Right ventricle myocardium superior (tissue), 1 donor: ENCODE measurements at regions not wholly inside any gene's neighbourhood (a gene's known extent, or its start where the extent isn't known, plus 50 kb on each side); places are given as distances from the start of the nearest gene placed in this dataset.

Experiments used
- ATAC-seq: fragments of 200-7000 bp; cut with Tn5 transposase; one replicate; pipeline ENCODE4 v1.9.1; 2020; ENCODE audit warnings: mild to moderate bottlenecking; ENCODE audit not compliant: poor library complexity
- DNase-seq: peaks from one replicate; pipeline ENCODE4 v3.0.0-alpha.2; 2020
- intact Hi-C: fragments of 100-400 bp; cut with DNase I; formaldehyde crosslinking; loops from one replicate; pipeline ENCODE4 v1.11.2; 2022
- donor health status: DM: no; HTN: yes; CAD: no; lungs with severe emphysema.

DNA sequence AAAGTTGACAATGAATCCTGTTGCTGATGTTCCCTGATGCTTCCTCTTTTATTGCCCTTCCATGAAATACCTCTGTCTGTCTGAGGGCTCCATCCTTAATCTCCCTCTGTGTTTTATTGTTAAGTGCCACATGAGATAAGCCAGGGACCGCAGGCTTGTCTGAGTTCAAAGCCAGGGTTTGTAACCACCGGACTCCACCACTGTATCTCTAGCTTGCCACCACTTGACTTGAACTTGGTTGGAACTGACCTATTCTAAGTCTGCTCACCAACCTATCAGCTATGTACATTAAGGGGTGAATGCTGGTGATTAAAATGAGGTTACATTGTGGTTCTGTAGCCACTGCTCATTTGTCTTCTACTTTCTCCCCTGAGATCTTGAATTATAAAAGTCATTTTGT lies 328.5 kb upstream of the ZEB2 start:
- ATAC-seq, result no peak
- intact Hi-C loops, result no loop called here
- DNase-seq, result no peak

DNA sequence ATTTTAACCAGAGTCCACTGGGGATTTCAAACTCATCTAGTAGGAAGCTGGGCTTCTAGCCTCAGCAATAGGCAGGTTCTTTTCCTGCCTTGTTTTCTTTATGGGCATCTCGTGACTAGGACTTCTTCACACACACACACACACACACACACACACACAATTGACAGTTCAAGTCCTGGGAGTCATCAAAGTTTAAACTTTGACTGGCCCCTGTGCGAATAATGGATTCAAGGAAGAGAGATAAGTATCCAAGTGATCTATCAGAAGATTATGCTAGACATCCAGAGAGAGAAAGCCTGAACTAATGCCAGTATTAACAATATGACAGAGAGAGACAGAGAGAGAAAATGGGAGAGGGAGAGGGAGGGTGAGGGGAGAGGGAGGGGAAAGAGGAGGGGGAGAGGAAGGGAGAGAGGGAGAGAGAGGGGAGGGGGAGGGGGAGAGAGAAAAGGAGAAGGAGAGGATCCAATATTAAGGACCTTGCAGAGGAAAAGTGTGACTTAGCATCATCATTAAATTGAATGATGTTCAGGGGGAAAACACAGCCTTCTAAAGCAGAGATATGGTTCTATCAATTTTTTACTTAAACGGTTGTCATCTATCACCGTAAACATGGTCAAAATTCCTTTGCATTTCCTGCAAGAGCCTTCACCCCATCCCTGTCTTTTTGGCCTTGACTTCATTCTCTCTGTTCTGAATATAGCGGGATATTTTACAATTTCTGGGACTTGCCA lies 327.6 kb upstream of the ZEB2 start:
- ATAC-seq, result no peak
- intact Hi-C loops, result no loop called here

DNA sequence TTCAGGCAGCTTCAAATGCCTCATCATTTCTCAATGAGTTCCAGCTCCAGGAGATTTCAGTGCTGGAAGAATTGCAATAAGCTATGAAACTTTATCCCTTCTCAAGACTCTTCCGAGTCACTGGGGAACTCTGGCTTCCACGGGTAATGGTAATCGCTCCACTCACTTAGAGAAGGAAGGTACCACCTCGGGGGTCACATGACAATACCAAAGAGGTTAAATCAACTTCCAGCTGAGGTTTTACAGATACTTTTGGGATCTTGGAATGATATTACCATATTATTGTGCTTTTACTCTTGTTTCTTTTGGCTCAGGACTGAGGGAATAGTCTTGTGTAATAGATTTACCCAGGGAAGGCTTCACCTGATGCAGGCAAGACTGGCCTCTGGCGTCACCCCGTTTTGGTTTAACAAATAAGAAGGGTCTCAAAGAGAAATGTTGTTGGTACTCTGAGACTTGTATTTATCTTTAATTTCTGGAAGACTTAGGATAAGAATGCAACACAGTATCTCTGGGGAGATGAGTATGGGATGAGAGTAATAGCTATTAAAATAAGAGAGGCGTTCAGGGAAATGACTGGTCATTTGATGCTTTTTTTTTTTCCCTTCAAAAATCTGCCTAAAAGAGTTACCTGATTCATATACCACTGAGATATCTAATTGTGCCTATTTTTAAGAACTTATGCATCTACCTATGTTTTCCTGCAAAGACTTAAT lies 316.9 kb upstream of the ZEB2 start:
- ATAC-seq, result peak; percentile 54
- DNase-seq, result no peak
- intact Hi-C loops, result no loop called here

More for the DNA sequence above, 327.6 kb upstream of the ZEB2 start:
- DNase-seq, result no peak

DNA sequence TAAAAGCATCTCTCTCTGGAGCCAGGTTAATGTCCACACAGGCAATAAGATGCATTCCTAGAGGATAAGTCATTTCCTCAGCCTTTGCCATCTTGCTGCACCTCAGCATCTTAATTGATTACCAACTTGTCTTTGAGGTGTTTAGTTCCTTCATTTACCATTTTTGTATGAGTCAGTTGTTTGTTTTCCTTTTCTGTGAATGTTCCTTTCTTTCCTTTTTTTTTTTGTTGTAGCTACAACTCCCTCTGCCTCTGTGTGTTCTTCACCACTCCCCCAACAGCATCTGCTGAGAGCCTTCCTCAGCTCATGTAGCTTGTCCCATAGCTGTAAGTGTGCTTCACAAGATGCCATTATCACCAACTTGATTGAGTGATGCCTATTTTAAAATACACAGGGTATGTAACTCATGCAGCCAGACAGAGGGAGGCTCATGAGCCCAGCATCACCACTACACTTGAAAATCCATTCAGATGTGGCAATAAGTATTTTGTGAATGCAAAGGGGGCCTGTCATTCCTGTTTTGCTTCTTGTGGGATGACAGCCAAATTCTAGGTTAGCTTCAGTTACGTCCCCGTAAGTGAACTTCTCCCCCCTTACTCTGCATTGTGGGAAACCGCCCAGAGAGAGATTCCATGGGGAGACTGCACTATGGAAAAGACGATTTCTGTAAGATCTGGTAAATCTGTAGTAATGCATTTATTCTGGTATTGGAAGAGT lies 315.9 kb upstream of the ZEB2 start:
- ATAC-seq, result peak; percentile 25
- intact Hi-C loops, result no loop called here
- DNase-seq, result no peak

DNA sequence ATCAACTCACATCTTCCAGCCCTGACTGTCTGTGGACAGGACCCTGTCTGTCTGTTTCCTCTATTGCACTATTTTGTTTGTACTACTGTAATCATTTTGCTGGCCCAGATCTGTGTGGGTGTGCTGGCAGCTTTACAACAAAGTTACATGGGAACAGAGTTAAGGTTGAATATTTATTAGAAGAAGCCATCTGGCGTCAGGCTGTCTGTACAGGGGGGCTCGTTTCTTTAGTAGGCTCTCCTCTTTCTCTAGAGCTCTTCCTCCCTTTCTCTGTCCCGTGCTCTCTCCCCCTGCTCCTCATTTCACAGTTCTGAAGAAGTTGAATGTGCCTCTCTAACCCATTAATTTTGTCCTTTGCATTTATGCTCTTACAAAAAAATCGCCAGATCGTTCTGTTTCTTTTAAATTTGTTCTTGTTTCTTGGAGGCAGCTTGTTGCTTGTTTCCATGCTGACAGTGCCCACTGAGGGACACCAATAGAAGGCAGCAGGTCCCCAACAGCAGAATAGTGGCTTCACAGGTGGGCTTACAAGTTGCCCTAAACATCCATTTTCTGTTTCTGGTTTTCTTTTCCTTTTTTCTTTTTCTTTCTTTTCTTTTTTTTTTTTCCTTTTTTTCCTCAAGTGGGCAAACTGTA lies 315.2 kb upstream of the ZEB2 start:
- intact Hi-C loops, result no loop called here
- peak; percentile 71 for ATAC-seq
- peak; percentile 44 for DNase-seq

DNA sequence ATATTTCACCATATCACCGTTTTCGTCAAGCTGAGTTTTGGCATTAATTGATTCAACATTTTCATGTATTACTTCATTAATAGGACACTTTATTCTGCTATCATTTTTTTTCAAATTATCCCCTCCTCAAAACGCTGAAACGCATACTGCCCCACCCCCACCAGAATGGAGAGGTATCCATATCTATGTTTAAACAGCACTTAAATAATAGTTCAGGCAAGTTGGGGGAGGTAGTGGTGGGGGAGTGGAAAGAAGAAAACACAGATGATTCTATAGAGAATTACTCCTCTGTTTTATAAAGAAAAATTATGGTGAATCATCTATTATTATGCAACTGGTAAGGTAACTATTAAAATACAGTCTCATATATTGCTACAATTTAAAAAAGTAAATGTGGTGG lies 314.4 kb upstream of the ZEB2 start:
- ATAC-seq (no peak), DNase-seq (no peak)

DNA sequence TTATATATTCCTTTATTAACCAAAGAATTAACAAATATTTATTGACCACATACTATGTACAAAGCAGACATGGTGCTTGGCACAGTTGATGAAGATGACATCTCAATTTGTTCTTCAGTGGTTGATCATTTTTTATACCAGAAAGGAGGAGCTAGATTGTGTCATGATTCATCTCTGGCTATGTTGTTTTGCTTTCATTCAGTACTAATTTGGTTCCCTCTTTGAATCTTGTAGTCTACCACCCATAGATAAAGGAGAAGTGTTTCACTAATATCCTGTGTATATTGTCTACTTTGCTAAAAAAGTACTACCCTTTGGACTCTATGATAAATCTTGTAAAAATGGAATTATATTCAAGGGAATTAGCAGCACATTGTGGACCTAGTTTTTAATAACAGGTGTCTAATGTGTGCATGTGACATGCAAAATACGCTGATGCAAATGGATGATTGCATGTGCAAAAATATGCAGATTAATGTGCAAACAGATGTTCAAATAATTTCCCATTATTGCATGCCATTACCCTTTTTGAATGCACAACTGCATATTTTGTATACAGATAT lies 313.2 kb upstream of the ZEB2 start:
- DNase-seq, result no peak
- ATAC-seq, result no peak
- intact Hi-C loops, result no loop called here

More for the DNA sequence above, 314.4 kb upstream of the ZEB2 start:
- intact Hi-C loops, result no loop called here

DNA sequence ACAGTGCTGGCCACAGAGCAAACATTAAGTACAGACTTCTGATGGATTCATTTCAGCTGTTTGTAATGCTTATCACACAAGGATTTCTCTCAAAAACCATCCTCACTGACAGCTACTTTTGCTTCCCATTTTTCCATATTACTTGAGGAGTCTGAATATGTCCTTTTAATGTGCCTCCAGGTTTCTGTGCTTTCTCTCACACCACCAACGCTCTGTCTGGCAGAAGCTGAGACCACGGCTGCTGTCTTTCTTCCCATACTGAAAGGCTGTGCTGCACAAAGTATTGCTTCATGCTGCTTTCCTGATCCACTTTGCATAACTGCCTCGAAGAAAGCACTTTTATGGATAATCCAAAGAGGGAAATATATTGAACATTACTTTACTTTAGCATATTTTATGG lies 312.1 kb upstream of the ZEB2 start:
- DNase-seq (no peak), ATAC-seq (no peak)
- intact Hi-C loops, result no loop called here

DNA sequence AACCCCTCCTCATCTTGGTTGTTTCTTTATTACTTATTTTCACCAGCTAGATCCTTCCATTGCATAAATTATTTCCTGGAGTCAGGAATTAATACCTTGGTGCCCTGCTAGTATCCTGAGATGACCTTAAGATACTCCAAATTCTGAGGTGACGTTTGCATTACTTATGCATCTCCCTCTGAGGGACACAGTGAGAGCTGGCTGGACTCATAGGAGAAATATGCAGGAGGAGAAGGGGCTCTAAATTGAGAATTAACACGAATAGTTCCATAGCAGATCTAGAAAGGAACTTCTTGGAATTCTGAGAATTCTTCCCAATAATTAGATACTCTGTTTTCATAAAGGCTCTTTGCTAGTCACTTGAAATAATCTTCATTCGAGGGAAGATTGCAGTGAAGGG lies 310.6 kb upstream of the ZEB2 start:
- ATAC-seq (no peak), DNase-seq (no peak)
- intact Hi-C loops, result no loop called here

DNA sequence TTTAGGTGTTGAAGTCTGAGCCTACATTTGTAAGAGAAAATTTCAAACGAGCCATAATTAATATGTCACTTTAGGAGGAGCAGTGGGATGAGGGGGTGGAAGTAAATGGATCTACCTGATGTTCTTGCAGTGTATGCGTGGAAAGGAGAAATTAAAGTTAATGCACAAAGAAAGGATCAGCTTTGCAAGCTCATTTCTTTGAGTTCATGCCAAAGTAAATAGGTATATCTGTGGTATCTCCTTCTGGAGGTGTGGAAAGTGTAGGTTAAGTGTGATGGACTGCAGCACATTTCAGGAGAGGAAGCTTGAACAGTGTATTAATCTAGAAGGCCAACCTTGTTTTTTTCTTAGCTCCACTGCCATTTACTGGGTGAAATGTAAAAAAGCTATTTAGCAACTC lies 307.5 kb upstream of the ZEB2 start:
- intact Hi-C loops, result no loop called here
- DNase-seq (no peak), ATAC-seq (no peak)

DNA sequence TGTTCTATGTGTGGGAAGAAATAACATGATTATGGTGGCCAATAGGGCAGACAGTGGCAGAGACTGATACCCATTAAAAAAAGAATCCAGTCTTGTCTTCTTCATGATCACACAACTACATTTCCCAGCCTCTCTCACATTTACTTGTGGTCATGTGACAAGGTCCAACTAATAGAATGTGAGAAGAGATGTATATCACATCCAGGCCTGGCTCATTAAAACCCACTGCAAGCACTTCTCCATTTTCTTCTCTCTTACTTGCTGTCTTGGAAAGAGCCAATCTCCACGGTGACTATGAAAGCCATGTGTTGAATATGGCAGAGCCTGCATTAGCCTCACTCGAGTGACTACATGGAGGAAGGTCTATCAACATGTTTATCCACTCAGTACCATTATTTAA lies 306.2 kb upstream of the ZEB2 start:
- ATAC-seq (no peak), DNase-seq (no peak)
- intact Hi-C loops, result no loop called here

DNA sequence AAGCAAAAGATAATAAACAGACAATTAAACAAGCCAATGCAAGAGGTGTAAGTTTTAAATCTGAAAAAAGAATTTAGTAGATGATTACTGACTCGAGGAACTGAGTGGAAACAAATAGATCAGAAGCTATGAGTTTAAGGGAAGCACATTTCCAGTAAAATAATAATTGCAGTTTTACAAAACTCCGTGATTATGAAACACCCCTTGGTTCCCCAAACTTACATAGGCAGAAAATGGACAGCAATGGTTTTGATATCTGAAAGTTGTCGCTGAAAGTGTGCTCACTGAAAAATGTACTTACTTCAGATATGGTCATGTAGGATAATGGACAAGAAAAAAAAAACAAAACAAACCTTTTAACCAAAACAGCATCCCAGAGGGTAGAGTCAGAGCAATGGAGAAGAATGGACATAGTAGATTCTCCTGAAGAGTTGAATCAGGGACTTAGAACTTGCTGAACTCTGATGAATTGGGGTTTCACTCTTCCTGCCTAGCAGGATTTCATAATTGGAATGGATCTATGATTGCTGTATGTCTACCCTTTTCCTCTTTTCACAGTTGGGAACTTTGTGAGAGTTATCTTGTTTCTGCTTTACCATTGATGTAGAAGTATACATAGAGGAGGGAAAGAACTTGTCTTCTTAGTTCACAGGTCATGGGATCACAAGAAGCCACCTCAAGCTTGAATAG lies 305.6 kb upstream of the ZEB2 start:
- ATAC-seq (peak; percentile 22), DNase-seq (no peak)
- intact Hi-C loops, result no loop called here

DNA sequence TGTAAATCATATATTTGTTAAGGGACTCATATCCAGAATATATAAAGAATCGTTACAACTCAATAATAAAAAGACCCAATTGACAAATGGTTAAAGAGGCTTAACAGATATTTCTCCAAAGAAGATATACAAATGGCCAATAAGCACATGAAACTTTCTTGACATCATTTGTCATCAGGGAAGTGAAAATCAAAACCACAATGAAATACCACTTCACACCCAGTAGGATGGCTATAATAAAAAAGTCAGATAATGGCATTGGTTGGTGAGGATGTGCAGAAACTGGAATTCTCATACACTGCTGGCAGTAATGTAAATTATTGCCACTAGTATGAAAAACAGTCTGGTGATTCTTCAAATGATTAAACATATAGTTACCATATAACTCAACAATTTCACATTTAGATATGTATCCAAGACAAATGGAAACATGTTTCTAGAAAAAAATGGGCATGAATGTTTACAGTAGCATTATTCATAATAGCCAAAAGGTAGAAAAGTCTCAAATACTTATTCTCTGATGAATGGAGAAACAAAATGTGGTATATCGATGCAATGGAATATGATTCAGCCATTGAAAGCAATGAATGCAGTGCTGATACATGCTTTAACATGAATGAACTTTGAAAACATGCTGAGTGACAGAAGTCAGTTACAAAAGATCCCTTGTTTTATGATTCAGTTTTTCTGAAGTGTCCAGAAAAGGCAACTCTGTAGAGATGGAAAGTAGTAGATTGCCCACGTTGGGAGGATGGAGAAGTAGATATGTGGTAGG lies 304.6 kb upstream of the ZEB2 start:
- no peak for DNase-seq
- intact Hi-C loops, result no loop called here
- no peak for ATAC-seq

DNA sequence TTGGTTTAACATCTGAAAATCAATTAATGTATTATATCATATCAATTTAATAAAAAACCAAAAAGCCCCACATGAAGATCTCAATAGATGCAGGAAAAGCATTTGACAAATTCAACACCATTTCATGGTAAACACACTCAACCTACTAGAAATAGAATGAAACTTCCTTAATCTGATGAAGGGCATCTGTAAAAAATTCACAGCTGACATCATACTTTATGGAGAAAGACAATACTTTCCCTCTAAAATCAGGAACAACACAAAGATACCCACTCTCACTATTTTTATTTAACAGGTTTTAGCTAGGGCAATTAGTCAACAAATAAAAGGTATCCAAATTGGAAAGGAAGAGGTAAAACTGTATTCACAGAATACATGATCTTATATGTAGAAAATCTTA lies 303.0 kb upstream of the ZEB2 start:
- ATAC-seq (no peak), DNase-seq (no peak)
- intact Hi-C loops, result no loop called here

DNA sequence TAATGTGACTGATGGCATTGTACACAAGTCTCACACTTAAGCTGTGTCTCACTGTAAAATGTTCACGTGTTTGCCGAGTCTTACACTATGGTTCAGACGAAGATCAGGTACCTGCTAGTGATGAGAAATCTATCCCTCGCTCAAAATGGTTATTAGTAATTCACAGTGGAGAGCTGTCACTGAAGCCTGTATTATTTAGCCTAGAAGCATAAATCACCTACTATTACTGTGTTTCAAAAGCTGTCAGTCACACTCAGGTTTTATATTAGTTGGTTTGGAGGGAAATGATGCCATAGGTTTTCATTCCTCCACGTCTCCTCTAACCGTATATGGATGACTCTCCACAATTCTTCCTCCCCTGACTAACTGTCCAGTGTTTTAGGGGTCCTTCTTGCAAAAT lies 292.4 kb upstream of the ZEB2 start:
- DNase-seq, result no peak
- ATAC-seq, result no peak
- intact Hi-C loops, result no loop called here

DNA sequence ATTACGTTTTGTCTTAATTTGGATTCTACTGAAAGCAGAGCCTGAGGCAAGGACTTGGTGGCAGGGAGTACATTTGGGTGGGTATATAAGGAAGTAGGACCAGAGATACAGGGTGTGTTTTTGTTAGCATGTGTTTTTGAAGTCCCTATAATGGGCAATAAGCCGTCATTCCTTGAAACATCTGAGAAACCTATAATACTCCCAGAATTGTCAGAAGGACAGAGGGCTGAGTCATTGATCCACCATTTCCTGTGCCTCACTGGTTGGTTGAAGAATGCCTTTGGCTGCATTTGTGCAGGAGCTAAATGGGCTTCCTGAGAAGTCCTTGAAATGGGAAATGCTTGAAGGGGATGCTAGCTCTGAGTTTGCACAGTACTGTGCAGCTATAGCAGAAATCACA lies 281.8 kb upstream of the ZEB2 start:
- no peak for ATAC-seq
- DNase-seq, result no peak
- intact Hi-C loops, result no loop called here

DNA sequence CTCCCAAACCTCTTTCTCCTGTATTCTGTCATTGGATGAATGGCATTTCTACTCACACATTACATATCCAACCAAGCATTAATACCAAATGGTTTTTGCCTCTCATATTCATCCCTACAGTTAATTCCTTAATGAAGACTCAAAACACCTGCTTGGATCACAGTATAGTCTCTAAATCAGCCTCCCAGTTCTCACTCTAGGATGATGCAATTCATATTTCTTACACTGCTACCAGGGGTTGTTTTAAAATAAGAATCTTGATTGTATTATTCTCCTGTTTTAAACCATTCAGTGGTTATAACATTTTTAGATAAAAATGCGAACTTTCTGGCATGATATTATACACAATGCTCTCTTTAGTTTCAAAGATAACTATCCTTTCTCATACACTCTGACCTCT lies 281.4 kb upstream of the ZEB2 start:
- ATAC-seq, result no peak
- intact Hi-C loops, result no loop called here

DNA sequence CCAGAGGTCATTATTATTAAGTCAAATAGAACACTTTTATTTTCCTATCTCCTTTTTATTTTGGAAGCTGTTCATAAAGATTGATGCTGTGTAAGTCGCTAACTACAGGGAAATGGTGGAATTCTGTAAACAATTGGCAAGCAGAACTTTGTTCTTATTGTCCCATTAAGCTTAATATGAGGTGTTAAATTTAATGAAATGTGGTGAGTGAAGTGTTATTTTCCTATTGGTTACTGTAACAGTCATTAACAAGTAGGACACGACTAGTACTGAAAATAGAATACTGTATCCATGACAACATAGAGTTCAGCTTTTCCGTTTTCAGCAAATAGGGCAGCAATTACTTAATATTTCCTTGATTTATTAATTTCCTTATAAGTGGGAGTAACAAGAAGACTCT lies 279.1 kb upstream of the ZEB2 start:
- no peak for ATAC-seq
- no peak for DNase-seq
- intact Hi-C loops, result no loop called here

More for the DNA sequence above, 281.4 kb upstream of the ZEB2 start:
- DNase-seq, result no peak
